WERI-Rb-1 (cell line): ENCODE measurements at regions not wholly inside any gene's neighbourhood (a gene's known extent, or its start where the extent isn't known, plus 50 kb on each side); places are given as distances from the start of the nearest gene placed in this dataset.

ENCODE experiments used
- DNase-seq: peaks from one replicate; pipeline ENCODE4 v3.0.0-alpha.2; 2020
- H3K27ac ChIP-seq: fragments of 250-450 bp; sonication (Bioruptor Pico); 2 replicates; pipeline ENCODE4 v1.5.1; 2020; ENCODE audit warnings: mild to moderate bottlenecking, moderate library complexity
- H3K27me3 ChIP-seq: fragments of 250-450 bp; sonication (Bioruptor Pico); 2 replicates; pipeline ENCODE4 v1.5.1; 2021; ENCODE audit warnings: mild to moderate bottlenecking, low read depth, moderate library complexity; ENCODE audit not compliant: insufficient read depth, severe bottlenecking
- H3K36me3 ChIP-seq: fragments of 250-450 bp; sonication (Bioruptor Pico); 2 replicates; pipeline ENCODE4 v1.5.1; 2020; ENCODE audit warnings: mild to moderate bottlenecking, moderate library complexity
- H3K4me3 ChIP-seq: 2 replicates; pipeline ENCODE4 v1.5.1; 2011; ENCODE audit warnings: low read depth, mild to moderate bottlenecking, control low read depth, low read length
- H3K9me3 ChIP-seq: fragments of 250-450 bp; sonication (Bioruptor Pico); 2 replicates; pipeline ENCODE4 v1.5.1; 2021; ENCODE audit warnings: mild to moderate bottlenecking, moderate library complexity; ENCODE audit not compliant: severe bottlenecking
- TF ChIP-seq, protein P1 (sequence below): IDR thresholded peaks from 2 replicates; pipeline ENCODE4 v1.5.1; 2011; ENCODE audit warnings: low read depth, mild to moderate bottlenecking, control low read depth, inconsistent platforms, low read length

DNA sequence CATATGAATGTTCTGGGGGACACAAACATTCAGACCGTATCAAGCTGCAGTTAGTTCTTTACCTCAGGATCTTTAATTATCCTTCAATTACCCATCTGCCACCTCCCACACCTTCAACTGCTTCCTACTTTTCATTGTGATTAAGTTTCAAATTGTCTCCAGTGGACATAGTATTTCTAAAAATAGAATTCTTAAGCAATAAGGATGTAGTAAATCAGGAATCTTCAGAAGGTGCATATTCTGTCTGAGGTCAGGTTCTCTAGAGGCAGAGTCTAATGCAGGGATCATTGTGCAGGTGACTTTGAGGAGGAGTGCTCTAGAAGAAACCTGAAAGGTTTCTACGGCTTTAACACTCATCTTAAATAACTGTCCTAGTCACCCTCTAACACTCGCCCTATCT is 102.6 kb upstream of the PPP2R5A start:
- no peak overlapping the region for H3K27ac ChIP-seq
- H3K36me3 ChIP-seq, result no peaks in the 10 kb centered on the region
- no peaks in the 10 kb centered on the region for H3K27me3 ChIP-seq
- TF ChIP-seq, protein P1, sequence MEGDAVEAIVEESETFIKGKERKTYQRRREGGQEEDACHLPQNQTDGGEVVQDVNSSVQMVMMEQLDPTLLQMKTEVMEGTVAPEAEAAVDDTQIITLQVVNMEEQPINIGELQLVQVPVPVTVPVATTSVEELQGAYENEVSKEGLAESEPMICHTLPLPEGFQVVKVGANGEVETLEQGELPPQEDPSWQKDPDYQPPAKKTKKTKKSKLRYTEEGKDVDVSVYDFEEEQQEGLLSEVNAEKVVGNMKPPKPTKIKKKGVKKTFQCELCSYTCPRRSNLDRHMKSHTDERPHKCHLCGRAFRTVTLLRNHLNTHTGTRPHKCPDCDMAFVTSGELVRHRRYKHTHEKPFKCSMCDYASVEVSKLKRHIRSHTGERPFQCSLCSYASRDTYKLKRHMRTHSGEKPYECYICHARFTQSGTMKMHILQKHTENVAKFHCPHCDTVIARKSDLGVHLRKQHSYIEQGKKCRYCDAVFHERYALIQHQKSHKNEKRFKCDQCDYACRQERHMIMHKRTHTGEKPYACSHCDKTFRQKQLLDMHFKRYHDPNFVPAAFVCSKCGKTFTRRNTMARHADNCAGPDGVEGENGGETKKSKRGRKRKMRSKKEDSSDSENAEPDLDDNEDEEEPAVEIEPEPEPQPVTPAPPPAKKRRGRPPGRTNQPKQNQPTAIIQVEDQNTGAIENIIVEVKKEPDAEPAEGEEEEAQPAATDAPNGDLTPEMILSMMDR, result no peak
- DNase-seq, result no peak
- no peak overlapping the region for H3K4me3 ChIP-seq
- peaks cover 3% of the 10 kb centered on the region for H3K9me3 ChIP-seq

DNA sequence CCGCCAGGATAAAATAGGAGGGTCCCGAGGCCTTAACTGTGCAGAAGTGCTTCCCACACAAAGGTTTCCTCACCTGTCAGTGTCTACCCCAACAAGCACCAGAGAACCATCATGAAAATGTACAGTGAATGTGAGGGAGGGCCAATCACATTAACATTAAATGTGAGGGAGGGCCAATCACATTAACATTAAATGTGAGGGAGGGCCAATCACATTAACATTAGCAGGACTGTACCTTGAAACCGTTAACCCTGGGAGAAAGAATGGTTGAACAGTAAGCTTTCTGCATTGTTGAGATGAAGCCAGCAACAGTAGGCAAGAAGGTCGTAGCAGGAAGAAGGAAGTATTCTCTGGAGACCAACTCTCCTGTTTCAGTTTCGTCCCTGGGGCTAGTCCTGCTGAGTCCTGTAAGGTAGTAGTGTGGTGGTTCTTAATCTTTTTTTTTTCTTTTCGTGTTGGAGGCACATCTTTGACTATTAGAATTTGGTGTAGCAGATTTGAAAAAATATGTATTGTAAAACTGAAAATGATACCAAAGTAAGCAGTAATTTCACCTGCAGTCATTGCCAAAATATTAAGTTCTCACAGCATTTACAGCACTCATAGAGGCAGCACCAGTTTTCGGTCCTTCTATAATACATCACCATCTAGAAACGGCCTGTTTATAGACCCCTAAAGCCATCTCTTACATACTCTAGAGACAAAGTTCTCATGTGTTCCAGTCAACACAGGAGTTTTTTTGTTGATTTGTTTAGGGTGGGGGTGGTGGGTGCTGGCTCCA is 98.6 kb upstream of the PPP2R5A start:
- TF ChIP-seq, protein P1, result no peak
- Histone ChIP-seq H3K27me3 (no peaks in the 10 kb centered on the region), H3K27ac (no peak overlapping the region), H3K4me3 (no peak overlapping the region), H3K36me3 (no peaks in the 10 kb centered on the region), H3K9me3 (peaks cover 3% of the 10 kb centered on the region)
- no peak for DNase-seq

DNA sequence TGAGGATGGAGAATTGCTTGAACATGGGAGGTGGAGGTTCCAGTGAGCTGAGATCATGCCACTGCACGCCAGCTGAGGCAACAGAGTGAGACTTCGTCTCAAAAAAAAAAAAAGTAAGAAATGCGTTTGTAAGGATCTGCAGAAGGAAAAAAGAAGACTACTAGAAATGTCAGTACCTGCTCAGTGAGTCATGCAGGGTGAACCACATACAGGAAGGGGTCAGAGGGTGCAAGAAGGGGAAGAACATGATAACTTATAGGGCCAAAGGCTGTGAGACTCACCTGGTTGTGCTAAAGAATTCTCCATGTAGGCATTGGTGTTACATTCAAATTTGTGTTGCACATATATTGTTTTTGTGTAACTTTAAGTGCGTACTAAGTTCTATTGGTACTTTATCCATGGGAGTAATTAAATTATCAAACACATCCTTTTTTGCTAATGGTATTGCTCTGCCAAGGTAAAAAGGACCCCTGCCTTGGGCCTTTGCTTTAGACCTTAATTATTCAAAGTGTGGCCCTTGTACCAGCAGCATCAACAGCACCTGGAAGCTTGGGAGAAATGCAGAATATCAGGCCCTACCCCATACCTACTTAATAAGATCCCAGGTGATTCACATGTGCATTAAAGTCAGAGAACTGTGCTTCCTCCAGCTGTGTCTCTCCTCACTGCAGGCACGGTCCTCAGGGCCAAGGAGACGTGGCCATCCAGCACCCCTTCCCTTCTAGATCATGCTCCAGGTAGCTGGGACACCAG is 96.4 kb upstream of the PPP2R5A start:
- Histone ChIP-seq H3K36me3 (no peaks in the 10 kb centered on the region), H3K27ac (no peak overlapping the region), H3K27me3 (no peaks in the 10 kb centered on the region), H3K4me3 (no peak overlapping the region), H3K9me3 (peaks cover 3% of the 10 kb centered on the region)
- TF ChIP-seq, protein P1, result no peak
- no peak for DNase-seq

DNA sequence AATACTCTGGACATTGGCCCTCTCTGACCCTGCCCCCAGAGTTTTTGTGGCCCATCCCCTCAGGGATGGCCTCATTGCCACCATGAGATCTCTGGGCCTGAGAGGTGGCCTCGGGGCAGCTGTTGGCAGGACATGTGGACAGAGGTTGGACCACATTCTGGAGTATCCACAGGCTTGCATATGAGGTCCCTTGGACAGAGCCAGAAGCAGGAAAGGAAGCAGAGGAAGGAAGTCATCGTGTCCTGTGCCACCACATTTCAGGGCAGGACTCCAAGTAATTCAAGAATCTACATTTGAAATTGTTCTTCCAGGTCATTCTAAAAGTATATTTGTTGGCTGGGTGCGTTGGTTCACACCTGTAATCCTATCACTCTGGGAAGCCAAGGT is 95.9 kb upstream of the PPP2R5A start:
- TF ChIP-seq, protein P1, result no peak
- no peak overlapping the region for H3K27ac ChIP-seq
- no peaks in the 10 kb centered on the region for H3K36me3 ChIP-seq
- no peak overlapping the region for H3K4me3 ChIP-seq
- H3K27me3 ChIP-seq, result no peaks in the 10 kb centered on the region
- peaks cover 3% of the 10 kb centered on the region for H3K9me3 ChIP-seq
- DNase-seq, result no peak

DNA sequence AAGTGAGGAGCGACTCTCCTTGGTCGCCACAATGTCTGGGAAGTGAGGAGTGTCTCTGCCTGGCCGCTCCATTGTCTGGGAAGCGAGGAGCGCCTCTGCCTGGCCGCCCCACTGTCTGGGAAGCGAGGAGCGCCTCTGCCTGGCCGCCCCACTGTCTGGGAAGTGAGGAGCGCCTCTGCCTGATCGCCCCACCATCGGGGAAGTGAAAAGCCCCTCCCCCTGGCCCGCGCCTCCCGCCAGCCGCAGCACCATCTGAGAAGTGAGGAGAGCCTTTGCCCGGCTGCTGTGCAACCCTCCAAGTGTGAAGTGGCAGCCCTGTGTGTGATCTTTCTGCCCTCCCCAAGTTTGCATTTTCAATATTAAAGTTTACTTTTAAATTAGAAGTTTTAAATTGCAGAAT is 95.0 kb upstream of the PPP2R5A start:
- DNase-seq, result no peak
- TF ChIP-seq, protein P1, result no peak

More for the DNA sequence above, 95.0 kb upstream of the PPP2R5A start:
- Histone ChIP-seq H3K36me3 (no peaks in the 10 kb centered on the region), H3K27ac (no peak overlapping the region), H3K4me3 (no peak overlapping the region), H3K9me3 (no peaks in the 10 kb centered on the region), H3K27me3 (no peaks in the 10 kb centered on the region)
